Endodermal cell (in vitro differentiated cells): ENCODE measurements at regions not wholly inside any gene's neighbourhood (a gene's known extent, or its start where the extent isn't known, plus 50 kb on each side); places are given as distances from the start of the nearest gene placed in this dataset.

Source experiments
- DNase-seq: peaks from one replicate; pipeline ENCODE4 v3.0.0-alpha.2; 2017
- H3K27ac ChIP-seq: 2 replicates; pipeline ENCODE4 v1.5.1; 2013; ENCODE audit warnings: mild to moderate bottlenecking, low read depth, low read length, moderate library complexity
- H3K27me3 ChIP-seq: 2 replicates; pipeline ENCODE4 v1.6.1; 2013; ENCODE audit warnings: mild to moderate bottlenecking, low read length, moderate library complexity; ENCODE audit not compliant: insufficient read depth, control insufficient read depth, poor library complexity, severe bottlenecking
- H3K36me3 ChIP-seq: 2 replicates; pipeline ENCODE4 v1.7.0; 2013; ENCODE audit warnings: mild to moderate bottlenecking, low read length, moderate library complexity; ENCODE audit not compliant: control insufficient read depth, insufficient read depth
- H3K4me1 ChIP-seq: one replicate; pipeline ENCODE4 v1.7.0; 2013; ENCODE audit warnings: low read length; ENCODE audit not compliant: control insufficient read depth, insufficient read depth
- H3K4me3 ChIP-seq: 2 replicates; pipeline ENCODE4 v1.5.1; 2013; ENCODE audit warnings: mild to moderate bottlenecking, low read length, moderate library complexity
- H3K9ac ChIP-seq: 2 replicates; pipeline ENCODE4 v1.6.1; 2013; ENCODE audit warnings: mild to moderate bottlenecking, low read length, moderate library complexity; ENCODE audit not compliant: poor library complexity, severe bottlenecking; ENCODE audit errors: extremely low read depth
- H3K9me3 ChIP-seq: 2 replicates; pipeline ENCODE4 v1.6.1; 2013; ENCODE audit warnings: mild to moderate bottlenecking, low read length, moderate library complexity; ENCODE audit not compliant: control insufficient read depth
- H3K27ac Mint-ChIP-seq: 2 replicates; pipeline ENCODE4 v1.8.0; 2020; ENCODE audit warnings: mixed read lengths
- H3K27me3 Mint-ChIP-seq: 2 replicates; pipeline ENCODE4 v1.8.0; 2021; ENCODE audit warnings: mild to moderate bottlenecking, mixed read lengths; ENCODE audit not compliant: insufficient read depth
- H3K36me3 Mint-ChIP-seq: 2 replicates; pipeline ENCODE4 v1.8.0; 2020; ENCODE audit warnings: low read depth, mixed read lengths
- H3K4me1 Mint-ChIP-seq: 2 replicates; pipeline ENCODE4 v1.8.0; 2020; ENCODE audit warnings: mixed read lengths
- H3K4me3 Mint-ChIP-seq: 2 replicates; pipeline ENCODE4 v1.8.0; 2020; ENCODE audit warnings: mild to moderate bottlenecking, moderate library complexity, mixed read lengths
- H3K9me3 Mint-ChIP-seq: 2 replicates; pipeline ENCODE4 v1.8.0; 2020; ENCODE audit warnings: mild to moderate bottlenecking, mixed read lengths
- CTCF ChIP-seq: fragments of 200-600 bp; sonication (generic); conservative IDR thresholded peaks from 2 replicates; pipeline ENCODE4 v1.5.0; 2021; ENCODE audit warnings: antibody characterized with exemption, mild to moderate bottlenecking
- WGBS, 2 experiments: methylation state at CpG; one replicate each; pipeline versions ENCODE4 v1.1.5 to v1.1.7; 2013; ENCODE audit warnings: missing lambda C conversion rate in 2 of 2, mixed read lengths in 1 of 2; ENCODE audit not compliant: insufficient coverage in 1 of 2, insufficient read length in 1 of 2; 5-methylcytosine and 5-hydroxymethylcytosine counted together

GRCh38 chr2:129396980-129397599, 582.4 kb upstream of the RAB6C start:
- Histone ChIP-seq H3K27ac (no peak overlapping the region), H3K9me3 (no peaks in the 10 kb centered on the region), H3K36me3 (no peaks in the 10 kb centered on the region), H3K4me3 (no peak overlapping the region), H3K9ac (no peak overlapping the region), H3K27me3 (no peaks in the 10 kb centered on the region), H3K4me1 (no peaks in the 10 kb centered on the region)
- Mint-ChIP-seq H3K27me3 (peaks cover 2% of the 10 kb centered on the region), H3K4me1 (no peaks in the 10 kb centered on the region), H3K36me3 (no peaks in the 10 kb centered on the region), H3K9me3 (peaks cover 7% of the 10 kb centered on the region), H3K4me3 (no peak overlapping the region), H3K27ac (no peak overlapping the region)
- 79 to 88% methylated on average over 2 to 3 of the region's 3 CpGs for WGBS, 2 experiments
- peak; percentile 82 for DNase-seq
- TF ChIP-seq CTCF, result peak; percentile 89

GRCh38 chr2:129400826-129401225, 578.6 kb upstream of the RAB6C start:
- H3K4me1 Mint-ChIP-seq, result no peaks in the 10 kb centered on the region
- H3K4me1 ChIP-seq, result no peaks in the 10 kb centered on the region
- no peak overlapping the region for H3K9ac ChIP-seq
- no peaks in the 10 kb centered on the region for H3K36me3 ChIP-seq
- no peak overlapping the region for H3K4me3 Mint-ChIP-seq
- no peaks in the 10 kb centered on the region for H3K9me3 Mint-ChIP-seq
- H3K36me3 Mint-ChIP-seq, result no peaks in the 10 kb centered on the region
- TF ChIP-seq CTCF, result no peak
- peaks cover 4% of the 10 kb centered on the region for H3K27me3 Mint-ChIP-seq
- no peaks in the 10 kb centered on the region for H3K27me3 ChIP-seq
- H3K4me3 ChIP-seq, result no peak overlapping the region
- H3K27ac ChIP-seq, result no peak overlapping the region
- no peaks in the 10 kb centered on the region for H3K9me3 ChIP-seq
- 84 to 88% methylated on average over 6 to 7 of the region's 7 CpGs for WGBS, 2 experiments
- DNase-seq, result no peak
- no peak overlapping the region for H3K27ac Mint-ChIP-seq

GRCh38 chr2:129402076-129402475, 577.4 kb upstream of the RAB6C start:
- Histone ChIP-seq H3K9ac (no peak overlapping the region), H3K4me3 (no peak overlapping the region), H3K4me1 (no peaks in the 10 kb centered on the region), H3K9me3 (no peaks in the 10 kb centered on the region), H3K36me3 (no peaks in the 10 kb centered on the region), H3K27ac (no peak overlapping the region), H3K27me3 (no peaks in the 10 kb centered on the region)
- no peak for DNase-seq
- no peak overlapping the region for H3K4me3 Mint-ChIP-seq
- H3K4me1 Mint-ChIP-seq, result no peaks in the 10 kb centered on the region
- WGBS, 2 experiments, result 82 to 100% methylated on average over 2 of the region's 2 CpGs
- TF ChIP-seq CTCF, result no peak
- H3K36me3 Mint-ChIP-seq, result no peaks in the 10 kb centered on the region
- peaks cover 4% of the 10 kb centered on the region for H3K27me3 Mint-ChIP-seq
- no peaks in the 10 kb centered on the region for H3K9me3 Mint-ChIP-seq
- no peak overlapping the region for H3K27ac Mint-ChIP-seq
